ENCODE measurements at regions not wholly inside any gene's neighbourhood (a gene's known extent, or its start where the extent isn't known, plus 50 kb on each side); places are given as distances from the start of the nearest gene placed in this dataset.
A peak's percentile ranks its signal among the peaks of the same experiment; 100 is the strongest.

DNA sequence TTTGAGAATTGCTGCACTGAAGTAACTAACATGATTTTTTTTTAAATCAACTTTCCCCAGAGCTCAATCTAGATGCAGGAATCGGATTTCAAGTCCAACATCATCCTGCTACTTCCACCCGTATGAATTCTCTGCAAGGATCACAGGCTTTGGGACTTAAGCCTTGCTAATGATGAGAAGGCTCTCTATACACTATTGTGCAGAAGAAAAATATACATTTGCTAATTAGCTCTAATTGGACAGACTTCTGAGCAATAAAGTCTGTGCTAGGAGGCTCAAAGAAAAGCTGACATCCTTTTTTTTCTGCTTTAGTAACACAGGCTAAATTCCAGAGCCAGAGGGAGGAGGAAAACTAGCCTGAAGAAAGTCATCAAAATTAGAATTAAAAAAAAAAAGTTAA lies 433.6 kb downstream of the PMP22 start:
- no peaks in the 10 kb centered on the region for H3K36me3 ChIP-seq (ENCODE audit: control insufficient read depth in 2 of 4, insufficient read depth in 4 of 4, low read length in 3 of 4)
- no peak overlapping the region for H3K4me2 ChIP-seq (ENCODE audit: insufficient read depth in 1 of 2, low read depth in 2 of 2, low read length in 2 of 2)
- no peak overlapping the region for H2BK20ac ChIP-seq (ENCODE audit: low read length)
- FAIRE-seq (no peak), DNase-seq (ENCODE audit: low read depth in 1 of 2, low spot score in 2 of 2) (no peak)
- no peak overlapping the region for H2BK15ac ChIP-seq (ENCODE audit: low read length)
- peaks cover 0 to 1% (median 0%) of the 10 kb centered on the region in 4 experiments; a peak in 1 of 7 replicates for H3K27me3 ChIP-seq (replicated peaks in 1 of 4; ENCODE audit: control insufficient read depth in 3 of 4, extremely low read depth in 1 of 4, insufficient read depth in 3 of 4, low read length in 3 of 4)
- H3K79me1 ChIP-seq (ENCODE audit: low read depth, low read length) = no peaks in the 10 kb centered on the region
- WGBS, 2 experiments (ENCODE audit: extremely low coverage in 1 of 2, insufficient coverage in 1 of 2, insufficient read length in 1 of 2, insufficient replicate concordance in 2 of 2, low coverage in 1 of 2, low lambda C conversion rate in 2 of 2, missing lambda C conversion rate in 1 of 2) = 87% methylated on average over 2 of the region's 2 CpGs; no CpG with 5 or more reads in 1 of the 2 experiments
- no peak overlapping the region for H3K27ac ChIP-seq (ENCODE audit: low read depth, low read length)
- H2AK5ac ChIP-seq (ENCODE audit: low read depth, low read length) = no peak overlapping the region
- no peak for TF ChIP-seq ZNF274 (IDR thresholded peaks at IDR 0.05; ENCODE audit: borderline replicate concordance, extremely low read depth, low read length)
- no peak for TF ChIP-seq HDAC6 (IDR thresholded peaks at IDR 0.05; ENCODE audit: low read depth, low read length)
- no peak for TF ChIP-seq ASH2L (IDR thresholded peaks at IDR 0.05; ENCODE audit: low read length)
- H2BK5ac ChIP-seq (ENCODE audit: low read depth, low read length) = no peak overlapping the region
- 0 out of 2 replicates have a peak overlapping the region, but pooled peaks have one; percentile 16 for H2AFZ ChIP-seq (ENCODE audit: low read length)
- H4K8ac ChIP-seq (ENCODE audit: extremely low read depth, insufficient read depth, low read length) = no peak overlapping the region
- H3K4me3 ChIP-seq (ENCODE audit: extremely low read depth in 1 of 4, insufficient read depth in 2 of 4, low read depth in 3 of 4, low read length in 4 of 4) = no peak overlapping the region
- H3K4ac ChIP-seq (replicated peaks; ENCODE audit: insufficient read length, low read depth, low read length) = no peak overlapping the region
- no peak overlapping the region for H3K56ac ChIP-seq (replicated peaks; ENCODE audit: insufficient read length, low read depth, low read length)
- ChIA-PET POLR2A (ENCODE audit: partially characterized antibody) (no interaction called here), CTCF (ENCODE audit: partially characterized antibody) (interaction anchor here (1.2 to 3.9 kb wide), 3 partner anchors 8 to 54 kb away, joined by 3 to 12 read pairs (median 3); no protein-coding TSS in a partner anchor)
- no peaks in the 10 kb centered on the region for H3K4me1 ChIP-seq (replicated peaks in 1 of 4; ENCODE audit: control insufficient read depth in 3 of 4, insufficient read depth in 4 of 4, low read length in 3 of 4)
- 0 out of 4 replicates have a peak, but pooled peaks cover 0 to 6% of the 10 kb centered on the region in 2 experiments for H3K9me3 ChIP-seq (ENCODE audit: insufficient read depth in 2 of 2, low read depth in 1 of 2, low read length in 1 of 2)
- H3K23me2 ChIP-seq (ENCODE audit: low read depth, low read length) = no peaks in the 10 kb centered on the region
- no peak overlapping the region for H4K5ac ChIP-seq (ENCODE audit: insufficient read length, low read depth, low read length)
- H3K14ac ChIP-seq (ENCODE audit: insufficient read length) = no peak overlapping the region
- no peaks in the 10 kb centered on the region for H4K20me1 ChIP-seq (replicated peaks in 1 of 2; ENCODE audit: control insufficient read depth in 1 of 2, insufficient read depth in 2 of 2, low read length in 2 of 2)
- no peak overlapping the region for H2BK120ac ChIP-seq (replicated peaks; ENCODE audit: low read depth, low read length)
- no peak overlapping the region for H4K91ac ChIP-seq (replicated peaks; ENCODE audit: insufficient read length, low read length)
- no peak overlapping the region for H2BK12ac ChIP-seq (ENCODE audit: low read depth, low read length)
- no peak overlapping the region for H3K18ac ChIP-seq (ENCODE audit: extremely low read depth, low read length)
- no peaks in the 10 kb centered on the region for H3K79me2 ChIP-seq (ENCODE audit: control insufficient read depth in 1 of 2, insufficient read depth in 2 of 2, low read length in 2 of 2)
- no peak overlapping the region for H3K23ac ChIP-seq (ENCODE audit: insufficient read length)
- H3K9ac ChIP-seq (replicated peaks in 1 of 4; ENCODE audit: extremely low read depth in 1 of 4, low read depth in 3 of 4, low read length in 3 of 4) = no peak overlapping the region

Measured in H1 (cell line).